ENCODE measurements at regions not wholly inside any gene's neighbourhood (a gene's known extent, or its start where the extent isn't known, plus 50 kb on each side); places are given as distances from the start of the nearest gene placed in this dataset.

DNA sequence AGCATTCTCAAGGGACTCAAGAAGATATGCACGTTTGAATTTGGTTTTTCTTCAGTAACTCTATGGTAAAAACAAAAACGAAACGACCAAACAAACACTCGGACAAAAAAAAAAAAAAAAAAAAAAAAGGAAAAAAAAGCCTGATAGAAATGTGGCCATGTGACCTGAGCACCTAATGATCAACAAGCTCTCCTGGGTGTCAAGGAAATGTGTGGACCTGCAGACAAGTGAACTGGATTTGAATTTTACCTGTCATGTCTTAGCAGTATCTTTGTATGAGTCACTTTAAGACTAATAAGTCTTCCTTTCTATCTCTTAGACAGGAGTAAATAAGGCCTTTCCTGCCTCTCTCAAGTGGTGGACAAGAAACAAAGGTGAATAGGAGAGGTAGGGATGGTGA, 190.6 kb upstream of the GRIA1 start:
- H3K27me3 ChIP-seq, result no peaks in the 10 kb centered on the region
- TF ChIP-seq POLR2A (IDR thresholded peaks at IDR 0.05) (no peak), EP300 (IDR thresholded peaks at IDR 0.05) (no peak), CTCF (IDR thresholded peaks at IDR 0.05) (no peak), POLR2AphosphoS5 (IDR thresholded peaks at IDR 0.05) (no peak)
- no peaks in the 10 kb centered on the region for H3K36me3 ChIP-seq
- H3K4me3 ChIP-seq, result no peak overlapping the region
- H3K9me3 ChIP-seq, result no peaks in the 10 kb centered on the region
- no peaks in the 10 kb centered on the region for H3K4me1 ChIP-seq
- no peak overlapping the region for H3K27ac ChIP-seq
- no peak for ATAC-seq
- WGBS, 2 donors (ENCODE audit: low coverage in 1 of 2), result 49 to 73% methylated on average over 4 of the region's 4 CpGs

GRCh38 chr5:153308282-153308681, 182.2 kb upstream of the GRIA1 start:
- Histone ChIP-seq H3K36me3 (no peaks in the 10 kb centered on the region), H3K27me3 (no peaks in the 10 kb centered on the region), H3K4me1 (no peaks in the 10 kb centered on the region), H3K9me3 (peaks cover 0 to 15% (median 0%) of the 10 kb centered on the region in 3 donors), H3K4me3 (no peak overlapping the region), H3K27ac (no peak overlapping the region)
- no peak for ATAC-seq
- WGBS, 2 donors (ENCODE audit: low coverage in 1 of 2), result 0% methylated on average over 1 of the region's 1 CpG; no CpG with 5 or more reads in 1 of the 2 donors
- no peak for TF ChIP-seq EP300 (IDR thresholded peaks at IDR 0.05)
- TF ChIP-seq CTCF (IDR thresholded peaks at IDR 0.05), result no peak
- no peak for TF ChIP-seq POLR2A (IDR thresholded peaks at IDR 0.05)
- no peak for TF ChIP-seq POLR2AphosphoS5 (IDR thresholded peaks at IDR 0.05)

DNA sequence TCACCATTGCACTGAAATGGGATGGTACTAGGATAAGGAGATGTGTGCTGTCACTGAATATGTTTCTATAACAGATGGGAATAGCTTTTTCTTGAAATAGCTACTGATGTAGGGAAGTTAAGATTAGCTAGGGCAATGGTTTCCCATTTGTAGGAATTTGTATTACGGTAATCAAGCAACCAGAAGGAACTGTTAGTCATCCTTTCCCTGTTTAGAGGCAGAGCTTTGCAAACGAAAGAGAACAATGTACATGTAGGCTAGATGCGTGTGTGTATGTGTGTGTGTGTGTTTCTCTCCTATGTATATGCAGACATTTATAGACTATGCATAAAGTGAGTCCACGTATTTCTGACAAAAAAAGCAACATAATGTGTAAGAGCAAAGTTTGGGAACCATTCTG, 171.9 kb upstream of the GRIA1 start:
- Histone ChIP-seq H3K4me1 (no peaks in the 10 kb centered on the region), H3K27me3 (peaks cover 1% of the 10 kb centered on the region), H3K9me3 (no peaks in the 10 kb centered on the region), H3K36me3 (no peaks in the 10 kb centered on the region), H3K4me3 (no peak overlapping the region), H3K27ac (no peak overlapping the region)
- WGBS, 2 donors (ENCODE audit: low coverage in 1 of 2), result 71 to 79% methylated on average over 4 of the region's 4 CpGs
- ATAC-seq, result no peak
- TF ChIP-seq POLR2A (IDR thresholded peaks at IDR 0.05), result no peak
- no peak for TF ChIP-seq CTCF (IDR thresholded peaks at IDR 0.05)
- no peak for TF ChIP-seq EP300 (IDR thresholded peaks at IDR 0.05)
- no peak for TF ChIP-seq POLR2AphosphoS5 (IDR thresholded peaks at IDR 0.05)

- Histone ChIP-seq H3K4me3 (no peak overlapping the region), H3K36me3 (no peaks in the 10 kb centered on the region), H3K9me3 (no peaks in the 10 kb centered on the region), H3K27ac (no peak overlapping the region), H3K4me1 (no peaks in the 10 kb centered on the region), H3K27me3 (peaks cover 11% of the 10 kb centered on the region)
- TF ChIP-seq EP300 (IDR thresholded peaks at IDR 0.05) (no peak), POLR2AphosphoS5 (IDR thresholded peaks at IDR 0.05) (no peak), CTCF (IDR thresholded peaks at IDR 0.05) (no peak), POLR2A (IDR thresholded peaks at IDR 0.05) (no peak)
- no peak for ATAC-seq
- WGBS, 2 donors (ENCODE audit: low coverage in 1 of 2), result 57 to 89% methylated on average over 1 of the region's 1 CpG
Measured at GRCh38 chr5:153321478-153321877, 169.0 kb upstream of the GRIA1 start.

GRCh38 chr5:153340139-153340538, 150.3 kb upstream of the GRIA1 start:
- ATAC-seq, result no peak

More at GRCh38 chr5:153340139-153340538, 150.3 kb upstream of the GRIA1 start:
- WGBS, 2 donors (ENCODE audit: low coverage in 1 of 2), result 65 to 69% methylated on average over 3 of the region's 3 CpGs
- Histone ChIP-seq H3K36me3 (no peaks in the 10 kb centered on the region), H3K4me3 (no peak overlapping the region), H3K9me3 (no peaks in the 10 kb centered on the region), H3K27me3 (no peaks in the 10 kb centered on the region), H3K4me1 (no peaks in the 10 kb centered on the region), H3K27ac (no peak overlapping the region)
- TF ChIP-seq POLR2A (IDR thresholded peaks at IDR 0.05) (no peak), EP300 (IDR thresholded peaks at IDR 0.05) (no peak), POLR2AphosphoS5 (IDR thresholded peaks at IDR 0.05) (no peak), CTCF (IDR thresholded peaks at IDR 0.05) (no peak)
